ENCODE measurements at regions not wholly inside any gene's neighbourhood (a gene's known extent, or its start where the extent isn't known, plus 50 kb on each side); places are given as distances from the start of the nearest gene placed in this dataset.

- TF ChIP-seq ZNF462 (CRISPR knock-in tag; IDR thresholded peaks at IDR 0.05) = no peak
- TF ChIP-seq ZNF331 (CRISPR knock-in tag; IDR thresholded peaks at IDR 0.05; ENCODE audit: low read depth) = no peak
- no peak for TF ChIP-seq CREB1 (CRISPR knock-in tag; IDR thresholded peaks at IDR 0.05; ENCODE audit: low read depth)
- TF ChIP-seq POLR2AphosphoS5 (IDR thresholded peaks at IDR 0.05; ENCODE audit: low read depth) = no peak
- no peak for TF ChIP-seq ETS1 (IDR thresholded peaks at IDR 0.05)
- TF ChIP-seq JUNB (IDR thresholded peaks at IDR 0.05; ENCODE audit: unreplicated experiment) = no peak
These were observed 61.8 kb upstream of the CHRNB4 start (continued) for GRCh38 chr15:78702609-78703333.

GRCh38 chr15:78697449-78697848, 56.4 kb upstream of the CHRNB4 start:
- no peak for ATAC-seq
- Histone ChIP-seq H3K27me3 (ENCODE audit: insufficient read depth) (no peaks in the 10 kb centered on the region), H3K4me3 (no peak overlapping the region), H3K79me2 (replicated peaks; ENCODE audit: insufficient read depth) (no peaks in the 10 kb centered on the region), H3K4me1 (ENCODE audit: insufficient read depth) (no peaks in the 10 kb centered on the region), H3K9me2 (ENCODE audit: insufficient read depth) (no peaks in the 10 kb centered on the region), H2AFZ (no peak overlapping the region), H3K36me3 (ENCODE audit: insufficient read depth) (no peaks in the 10 kb centered on the region), H3K27ac (ENCODE audit: low read depth) (no peak overlapping the region), H4K20me1 (replicated peaks; ENCODE audit: insufficient read depth) (no peaks in the 10 kb centered on the region), H3K4me2 (no peak overlapping the region), H3F3A (replicated peaks; ENCODE audit: low read depth) (no peaks in the 10 kb centered on the region)
- Mint-ChIP-seq H3K36me3 (ENCODE audit: low read depth) (no peaks in the 10 kb centered on the region), H3K27me3 (ENCODE audit: insufficient read depth, low read depth, poor library complexity) (no peaks in the 10 kb centered on the region), H3K4me1 (peaks cover 5% of the 10 kb centered on the region; the same call in 2 of the 3 replicates), H3K9me3 (no peaks in the 10 kb centered on the region; the same call in 2 of the 3 replicates), H3K27ac (no peak overlapping the region), H3K4me3 (no peak overlapping the region)
- TF ChIP-seq CREB1 (CRISPR knock-in tag; IDR thresholded peaks at IDR 0.05; ENCODE audit: low read depth) (no peak), ZNF331 (CRISPR knock-in tag; IDR thresholded peaks at IDR 0.05; ENCODE audit: low read depth) (no peak), JUNB (IDR thresholded peaks at IDR 0.05; ENCODE audit: unreplicated experiment) (no peak), EZH2 (IDR thresholded peaks at IDR 0.05; ENCODE audit: low read depth, unreplicated experiment) (no peak), NANOG (IDR thresholded peaks at IDR 0.05; ENCODE audit: borderline replicate concordance) (no peak)
- DNase-seq (ENCODE audit: low spot score) = no peak

All from GM23338 (cell line).